Mesothelial cell of epicardium (in vitro differentiated cells): ENCODE measurements at regions not wholly inside any gene's neighbourhood (a gene's known extent, or its start where the extent isn't known, plus 50 kb on each side); places are given as distances from the start of the nearest gene placed in this dataset.

Experiments used
- DNase-seq, 2 experiments: peaks; one replicate each; pipeline ENCODE4 v3.0.0; 2021; ENCODE audit warnings: low spot score in 2 of 2; ENCODE audit not compliant: unreplicated experiment in 2 of 2
- H3K27ac Mint-ChIP-seq: 2 replicates; pipeline ENCODE4 v1.8.0; 2021; ENCODE audit warnings: mixed read lengths
- H3K27me3 Mint-ChIP-seq: 2 replicates; pipeline ENCODE4 v1.8.0; 2021; ENCODE audit warnings: low read depth, mixed read lengths
- H3K36me3 Mint-ChIP-seq: 2 replicates; pipeline ENCODE4 v1.8.0; 2021; ENCODE audit warnings: mixed read lengths
- H3K4me1 Mint-ChIP-seq: 2 replicates; pipeline ENCODE4 v1.8.0; 2021; ENCODE audit warnings: mixed read lengths
- H3K4me3 Mint-ChIP-seq: 2 replicates; pipeline ENCODE4 v1.8.0; 2021; ENCODE audit warnings: mild to moderate bottlenecking, moderate library complexity, mixed read lengths
- H3K9me3 Mint-ChIP-seq: 2 replicates; pipeline ENCODE4 v1.8.0; 2021; ENCODE audit warnings: mixed read lengths
- CTCF ChIP-seq: fragments of 200-600 bp; sonication (generic); IDR thresholded peaks from one replicate; pipeline ENCODE4 v1.5.0; 2021; ENCODE audit warnings: antibody characterized with exemption; ENCODE audit not compliant: unreplicated experiment

GRCh38 chr2:199216253-199216652 lies 241.5 kb downstream of the SATB2 start:
- no peak overlapping the region for H3K4me3 Mint-ChIP-seq
- no peaks in the 10 kb centered on the region for H3K27me3 Mint-ChIP-seq
- no peaks in the 10 kb centered on the region for H3K4me1 Mint-ChIP-seq
- TF ChIP-seq CTCF: no peak
- no peak overlapping the region for H3K27ac Mint-ChIP-seq
- H3K9me3 Mint-ChIP-seq: peaks cover 33% of the 10 kb centered on the region
- no peak for DNase-seq
- no peaks in the 10 kb centered on the region for H3K36me3 Mint-ChIP-seq

DNA sequence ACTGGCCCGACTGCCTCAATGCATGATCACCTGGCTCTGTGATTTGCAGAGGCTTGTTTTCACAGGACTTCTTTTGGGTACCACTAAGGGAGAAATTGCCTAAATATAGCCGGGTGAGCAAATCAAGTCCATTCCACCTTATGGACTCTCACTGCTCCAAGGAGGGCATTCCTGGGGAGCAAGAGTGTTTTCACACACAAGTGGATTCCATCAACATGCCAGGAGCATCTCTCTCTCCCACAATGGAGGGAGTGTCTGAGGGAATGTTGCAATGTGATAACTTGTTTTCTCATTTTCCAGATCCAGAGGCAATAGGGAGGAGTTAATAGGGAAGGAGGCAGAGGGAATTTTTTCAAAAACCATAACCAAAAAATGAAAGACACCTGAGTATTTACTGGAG lies 250.7 kb downstream of the SATB2 start:
- Mint-ChIP-seq H3K4me3 (no peak overlapping the region), H3K27me3 (peaks cover 11% of the 10 kb centered on the region), H3K27ac (no peak overlapping the region), H3K4me1 (no peaks in the 10 kb centered on the region), H3K36me3 (no peaks in the 10 kb centered on the region), H3K9me3 (peaks cover 6% of the 10 kb centered on the region)
- no peak for DNase-seq
- no peak for TF ChIP-seq CTCF

DNA sequence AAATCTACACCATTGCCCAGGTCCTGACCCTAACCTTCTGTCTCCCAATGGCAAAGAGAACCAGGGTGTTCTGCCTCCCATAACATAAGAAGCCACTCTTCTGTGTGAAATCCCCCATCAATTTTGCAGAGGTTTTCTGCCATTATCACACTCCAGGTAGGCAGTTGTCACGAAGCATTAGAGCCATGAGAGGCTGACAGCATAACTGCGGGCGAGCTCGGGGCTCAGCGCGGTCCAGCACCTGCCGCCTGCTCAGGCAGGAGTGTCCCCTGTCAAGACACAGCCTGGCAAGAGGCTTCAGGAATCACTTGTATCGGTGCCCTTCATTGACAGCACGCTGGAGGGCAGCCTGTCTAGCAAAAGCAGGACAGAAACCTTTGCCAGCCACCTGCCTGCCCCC lies 251.2 kb downstream of the SATB2 start:
- no peak overlapping the region for H3K27ac Mint-ChIP-seq
- H3K27me3 Mint-ChIP-seq: peaks cover 11% of the 10 kb centered on the region
- H3K36me3 Mint-ChIP-seq: no peaks in the 10 kb centered on the region
- TF ChIP-seq CTCF: no peak
- no peaks in the 10 kb centered on the region for H3K4me1 Mint-ChIP-seq
- H3K4me3 Mint-ChIP-seq: no peak overlapping the region
- H3K9me3 Mint-ChIP-seq: peaks cover 3% of the 10 kb centered on the region
- DNase-seq: no peak

GRCh38 chr2:199202964-199203363 lies 254.8 kb downstream of the SATB2 start:
- Mint-ChIP-seq H3K27ac (no peak overlapping the region), H3K27me3 (peaks cover 11% of the 10 kb centered on the region), H3K4me1 (no peaks in the 10 kb centered on the region), H3K4me3 (no peak overlapping the region), H3K9me3 (no peaks in the 10 kb centered on the region), H3K36me3 (no peaks in the 10 kb centered on the region)
- no peak for TF ChIP-seq CTCF
- DNase-seq: no peak

GRCh38 chr2:199201539-199201938 lies 256.2 kb downstream of the SATB2 start:
- H3K9me3 Mint-ChIP-seq: no peaks in the 10 kb centered on the region
- no peaks in the 10 kb centered on the region for H3K36me3 Mint-ChIP-seq
- peaks cover 11% of the 10 kb centered on the region for H3K27me3 Mint-ChIP-seq
- no peaks in the 10 kb centered on the region for H3K4me1 Mint-ChIP-seq
- no peak overlapping the region for H3K27ac Mint-ChIP-seq
- no peak for TF ChIP-seq CTCF
- no peak overlapping the region for H3K4me3 Mint-ChIP-seq
- no peak for DNase-seq

DNA sequence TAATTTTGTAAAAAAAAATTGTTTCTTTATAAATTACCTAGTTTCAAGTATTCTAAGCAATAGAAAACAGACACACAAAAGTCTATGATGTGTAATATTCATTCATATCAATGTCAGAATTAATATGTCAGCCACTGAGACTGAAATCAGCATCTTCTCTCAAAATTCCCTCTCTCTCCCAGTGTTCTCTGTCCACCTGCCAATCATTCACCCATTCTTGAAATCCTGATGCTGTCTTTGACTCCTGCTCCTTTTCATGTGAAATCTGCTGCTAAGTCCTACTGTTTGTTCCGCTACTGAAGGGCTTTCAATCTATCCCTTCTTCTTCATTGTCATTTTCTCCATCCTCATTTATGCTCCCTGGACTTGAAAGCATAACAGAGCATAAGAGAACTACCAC lies 257.9 kb downstream of the SATB2 start:
- no peaks in the 10 kb centered on the region for H3K4me1 Mint-ChIP-seq
- H3K9me3 Mint-ChIP-seq: no peaks in the 10 kb centered on the region

More for the DNA sequence above, 257.9 kb downstream of the SATB2 start:
- Mint-ChIP-seq H3K27ac (no peak overlapping the region), H3K36me3 (no peaks in the 10 kb centered on the region), H3K27me3 (peaks cover 11% of the 10 kb centered on the region), H3K4me3 (no peak overlapping the region)
- no peak for DNase-seq
- TF ChIP-seq CTCF: no peak
